ENCODE measurements at regions not wholly inside any gene's neighbourhood (a gene's known extent, or its start where the extent isn't known, plus 50 kb on each side); places are given as distances from the start of the nearest gene placed in this dataset.

- Histone ChIP-seq H3K4me3 (ENCODE audit: control insufficient read depth in 1 of 2, extremely low read depth in 1 of 2, low read length in 1 of 2) (no peak overlapping the region), H3K36me3 (ENCODE audit: control insufficient read depth in 2 of 2, extremely low read depth in 1 of 2, insufficient read depth in 1 of 2, low read length in 1 of 2) (no peaks in the 10 kb centered on the region), H3K9me3 (no peaks in the 10 kb centered on the region), H3K27me3 (replicated peaks in 1 of 2; ENCODE audit: control insufficient read depth in 2 of 2, extremely low read depth in 1 of 2, insufficient read depth in 2 of 2, low read length in 1 of 2) (no peaks in the 10 kb centered on the region), H3K4me1 (ENCODE audit: control insufficient read depth in 1 of 2, extremely low read depth in 1 of 2, insufficient read depth in 2 of 2, low read length in 2 of 2) (no peaks in the 10 kb centered on the region), H3K27ac (ENCODE audit: low read length) (no peak overlapping the region)
- ATAC-seq (replicated peaks in 1 of 4) (no peak), DNase-seq (no peak)
- ChIA-PET POLR2A (no interaction called here), CTCF (no interaction called here)
- H3K4me3 Mint-ChIP-seq = no peak overlapping the region
- WGBS (ENCODE audit: insufficient coverage) = no CpG with 5 or more reads among the region's 4 CpGs
- no peaks in the 10 kb centered on the region for H3K4me1 Mint-ChIP-seq
- H3K9me3 Mint-ChIP-seq = peaks cover 0 to 4% (median 0%) of the 10 kb centered on the region in 3 donors
- no peaks in the 10 kb centered on the region for H3K27me3 Mint-ChIP-seq
- no peak overlapping the region for H3K27ac Mint-ChIP-seq
- no peaks in the 10 kb centered on the region for H3K36me3 Mint-ChIP-seq
These were observed 102.0 kb upstream of the ARHGAP24 start for GRCh38 chr4:85372966-85373365.

- Histone ChIP-seq H3K9me3 (no peaks in the 10 kb centered on the region), H3K36me3 (ENCODE audit: control insufficient read depth in 2 of 2, extremely low read depth in 1 of 2, insufficient read depth in 1 of 2, low read length in 1 of 2) (no peaks in the 10 kb centered on the region), H3K4me1 (ENCODE audit: control insufficient read depth in 1 of 2, extremely low read depth in 1 of 2, insufficient read depth in 2 of 2, low read length in 2 of 2) (no peaks in the 10 kb centered on the region), H3K4me3 (ENCODE audit: control insufficient read depth in 1 of 2, extremely low read depth in 1 of 2, low read length in 1 of 2) (no peak overlapping the region), H3K27ac (ENCODE audit: low read length) (no peak overlapping the region), H3K27me3 (replicated peaks in 1 of 2; ENCODE audit: control insufficient read depth in 2 of 2, extremely low read depth in 1 of 2, insufficient read depth in 2 of 2, low read length in 1 of 2) (no peaks in the 10 kb centered on the region)
- POLR2A ChIA-PET = no interaction called here
- Mint-ChIP-seq H3K36me3 (no peaks in the 10 kb centered on the region), H3K27me3 (no peaks in the 10 kb centered on the region), H3K4me3 (no peak overlapping the region), H3K4me1 (no peaks in the 10 kb centered on the region), H3K9me3 (peaks cover 0 to 4% (median 0%) of the 10 kb centered on the region in 3 donors), H3K27ac (no peak overlapping the region)
- 40% methylated on average over 1 of the region's 3 CpGs for WGBS (ENCODE audit: insufficient coverage)
- CTCF ChIA-PET = no interaction called here
- ATAC-seq (replicated peaks in 1 of 4) (no peak), DNase-seq (no peak)
These were observed 98.7 kb upstream of the ARHGAP24 start for GRCh38 chr4:85376285-85376684.

- no peaks in the 10 kb centered on the region for H3K36me3 Mint-ChIP-seq
- POLR2A ChIA-PET = no interaction called here
- no peak overlapping the region for H3K4me3 Mint-ChIP-seq
These were observed 93.0 kb upstream of the ARHGAP24 start for GRCh38 chr4:85381968-85382367.

GRCh38 chr4:85391071-85391470, 83.9 kb upstream of the ARHGAP24 start:
- CTCF ChIA-PET = no interaction called here
- Mint-ChIP-seq H3K27ac (no peak overlapping the region), H3K9me3 (peaks cover 3 to 10% (median 6%) of the 10 kb centered on the region in 3 donors), H3K4me3 (no peak overlapping the region), H3K4me1 (no peaks in the 10 kb centered on the region), H3K36me3 (no peaks in the 10 kb centered on the region), H3K27me3 (no peaks in the 10 kb centered on the region)
- WGBS (ENCODE audit: insufficient coverage) = no CpG with 5 or more reads among the region's 1 CpG
- no peaks in the 10 kb centered on the region for H3K4me1 ChIP-seq (ENCODE audit: control insufficient read depth in 1 of 2, extremely low read depth in 1 of 2, insufficient read depth in 2 of 2, low read length in 2 of 2)
- H3K36me3 ChIP-seq (ENCODE audit: control insufficient read depth in 2 of 2, extremely low read depth in 1 of 2, insufficient read depth in 1 of 2, low read length in 1 of 2) = no peaks in the 10 kb centered on the region
- ATAC-seq (replicated peaks in 1 of 4) (no peak), DNase-seq (no peak)
- no peaks in the 10 kb centered on the region for H3K9me3 ChIP-seq
- no peak overlapping the region for H3K27ac ChIP-seq (ENCODE audit: low read length)
- no peak overlapping the region for H3K4me3 ChIP-seq (ENCODE audit: control insufficient read depth in 1 of 2, extremely low read depth in 1 of 2, low read length in 1 of 2)
- POLR2A ChIA-PET = no interaction called here
- H3K27me3 ChIP-seq (replicated peaks in 1 of 2; ENCODE audit: control insufficient read depth in 2 of 2, extremely low read depth in 1 of 2, insufficient read depth in 2 of 2, low read length in 1 of 2) = no peaks in the 10 kb centered on the region

More at GRCh38 chr4:85381968-85382367, 93.0 kb upstream of the ARHGAP24 start:
- ATAC-seq (replicated peaks in 1 of 4) (no peak), DNase-seq (no peak)
- Histone ChIP-seq H3K9me3 (no peaks in the 10 kb centered on the region), H3K27ac (ENCODE audit: low read length) (no peak overlapping the region), H3K36me3 (ENCODE audit: control insufficient read depth in 2 of 2, extremely low read depth in 1 of 2, insufficient read depth in 1 of 2, low read length in 1 of 2) (no peaks in the 10 kb centered on the region), H3K4me1 (ENCODE audit: control insufficient read depth in 1 of 2, extremely low read depth in 1 of 2, insufficient read depth in 2 of 2, low read length in 2 of 2) (no peaks in the 10 kb centered on the region), H3K4me3 (ENCODE audit: control insufficient read depth in 1 of 2, extremely low read depth in 1 of 2, low read length in 1 of 2) (no peak overlapping the region), H3K27me3 (replicated peaks in 1 of 2; ENCODE audit: control insufficient read depth in 2 of 2, extremely low read depth in 1 of 2, insufficient read depth in 2 of 2, low read length in 1 of 2) (no peaks in the 10 kb centered on the region)
- H3K4me1 Mint-ChIP-seq = no peaks in the 10 kb centered on the region
- peaks cover 0 to 5% (median 3%) of the 10 kb centered on the region in 3 donors for H3K9me3 Mint-ChIP-seq
- H3K27me3 Mint-ChIP-seq = no peaks in the 10 kb centered on the region
- WGBS (ENCODE audit: insufficient coverage) = no CpG with 5 or more reads among the region's 4 CpGs
- CTCF ChIA-PET = no interaction called here
- H3K27ac Mint-ChIP-seq = no peak overlapping the region

- ATAC-seq (replicated peaks in 1 of 4) = no peak
- Mint-ChIP-seq H3K4me3 (no peak overlapping the region), H3K4me1 (no peaks in the 10 kb centered on the region), H3K27me3 (no peaks in the 10 kb centered on the region), H3K36me3 (no peaks in the 10 kb centered on the region), H3K9me3 (peaks cover 5 to 10% (median 5%) of the 10 kb centered on the region in 3 donors), H3K27ac (no peak overlapping the region)
- WGBS (ENCODE audit: insufficient coverage) = no CpG with 5 or more reads among the region's 4 CpGs
- ChIA-PET POLR2A (no interaction called here), CTCF (no interaction called here)
- H3K36me3 ChIP-seq (ENCODE audit: control insufficient read depth in 2 of 2, extremely low read depth in 1 of 2, insufficient read depth in 1 of 2, low read length in 1 of 2) = no peaks in the 10 kb centered on the region
- H3K4me3 ChIP-seq (ENCODE audit: control insufficient read depth in 1 of 2, extremely low read depth in 1 of 2, low read length in 1 of 2) = no peak overlapping the region
- H3K9me3 ChIP-seq = no peaks in the 10 kb centered on the region
- H3K4me1 ChIP-seq (ENCODE audit: control insufficient read depth in 1 of 2, extremely low read depth in 1 of 2, insufficient read depth in 2 of 2, low read length in 2 of 2) = no peaks in the 10 kb centered on the region
- H3K27ac ChIP-seq (ENCODE audit: low read length) = no peak overlapping the region
- no peaks in the 10 kb centered on the region for H3K27me3 ChIP-seq (replicated peaks in 1 of 2; ENCODE audit: control insufficient read depth in 2 of 2, extremely low read depth in 1 of 2, insufficient read depth in 2 of 2, low read length in 1 of 2)
- DNase-seq = no peak
These were observed 83.2 kb upstream of the ARHGAP24 start for GRCh38 chr4:85391589-85392410.

GRCh38 chr4:85393201-85393600, 81.7 kb upstream of the ARHGAP24 start:
- no peak overlapping the region for H3K4me3 Mint-ChIP-seq
- no peaks in the 10 kb centered on the region for H3K9me3 ChIP-seq
- 43% methylated on average over 1 of the region's 3 CpGs for WGBS (ENCODE audit: insufficient coverage)
- H3K36me3 ChIP-seq (ENCODE audit: control insufficient read depth in 2 of 2, extremely low read depth in 1 of 2, insufficient read depth in 1 of 2, low read length in 1 of 2) = no peaks in the 10 kb centered on the region
- no peaks in the 10 kb centered on the region for H3K27me3 Mint-ChIP-seq
- no peaks in the 10 kb centered on the region for H3K4me1 Mint-ChIP-seq
- H3K36me3 Mint-ChIP-seq = no peaks in the 10 kb centered on the region
- H3K27ac Mint-ChIP-seq = no peak overlapping the region
- ATAC-seq (replicated peaks in 1 of 4) (no peak), DNase-seq (no peak)
- ChIA-PET CTCF (no interaction called here), POLR2A (no interaction called here)
- H3K27me3 ChIP-seq (replicated peaks in 1 of 2; ENCODE audit: control insufficient read depth in 2 of 2, extremely low read depth in 1 of 2, insufficient read depth in 2 of 2, low read length in 1 of 2) = no peaks in the 10 kb centered on the region
- peaks cover 0 to 4% (median 3%) of the 10 kb centered on the region in 3 donors for H3K9me3 Mint-ChIP-seq
- H3K4me1 ChIP-seq (ENCODE audit: control insufficient read depth in 1 of 2, extremely low read depth in 1 of 2, insufficient read depth in 2 of 2, low read length in 2 of 2) = no peaks in the 10 kb centered on the region
- H3K27ac ChIP-seq (ENCODE audit: low read length) = no peak overlapping the region
- H3K4me3 ChIP-seq (ENCODE audit: control insufficient read depth in 1 of 2, extremely low read depth in 1 of 2, low read length in 1 of 2) = no peak overlapping the region

GRCh38 chr4:85398276-85398675, 76.7 kb upstream of the ARHGAP24 start:
- no peak for ATAC-seq (replicated peaks in 1 of 4)
- POLR2A ChIA-PET = no interaction called here
- Mint-ChIP-seq H3K9me3 (peaks cover 0 to 6% (median 5%) of the 10 kb centered on the region in 3 donors), H3K4me3 (no peak overlapping the region), H3K4me1 (no peaks in the 10 kb centered on the region), H3K36me3 (no peaks in the 10 kb centered on the region), H3K27me3 (no peaks in the 10 kb centered on the region), H3K27ac (no peak overlapping the region)
- H3K27ac ChIP-seq (ENCODE audit: low read length) = no peak overlapping the region
- no peak overlapping the region for H3K4me3 ChIP-seq (ENCODE audit: control insufficient read depth in 1 of 2, extremely low read depth in 1 of 2, low read length in 1 of 2)
- H3K9me3 ChIP-seq = no peaks in the 10 kb centered on the region
- no peaks in the 10 kb centered on the region for H3K27me3 ChIP-seq (replicated peaks in 1 of 2; ENCODE audit: control insufficient read depth in 2 of 2, extremely low read depth in 1 of 2, insufficient read depth in 2 of 2, low read length in 1 of 2)
- no peak for DNase-seq
- H3K36me3 ChIP-seq (ENCODE audit: control insufficient read depth in 2 of 2, extremely low read depth in 1 of 2, insufficient read depth in 1 of 2, low read length in 1 of 2) = no peaks in the 10 kb centered on the region
- H3K4me1 ChIP-seq (ENCODE audit: control insufficient read depth in 1 of 2, extremely low read depth in 1 of 2, insufficient read depth in 2 of 2, low read length in 2 of 2) = no peaks in the 10 kb centered on the region
- WGBS (ENCODE audit: insufficient coverage) = no CpG with 5 or more reads among the region's 1 CpG
- CTCF ChIA-PET = no interaction called here
